NCI-H748 treated with DMSO at 0.1 percent for 48 hours (cell line): ENCODE measurements at regions not wholly inside any gene's neighbourhood (a gene's known extent, or its start where the extent isn't known, plus 50 kb on each side); places are given as distances from the start of the nearest gene placed in this dataset.
A peak's percentile ranks its signal among the peaks of the same experiment; 100 is the strongest.
"Not testable (repeated sequence)": the region's sequence is repeated elsewhere in the genome, so short reads cannot be mapped to it uniquely, and the experiment has no call there.

Experiments
- DNase-seq: peaks from one replicate; lab custom pipeline; 2025; lab: John Stamatoyannopoulos, UW

DNA sequence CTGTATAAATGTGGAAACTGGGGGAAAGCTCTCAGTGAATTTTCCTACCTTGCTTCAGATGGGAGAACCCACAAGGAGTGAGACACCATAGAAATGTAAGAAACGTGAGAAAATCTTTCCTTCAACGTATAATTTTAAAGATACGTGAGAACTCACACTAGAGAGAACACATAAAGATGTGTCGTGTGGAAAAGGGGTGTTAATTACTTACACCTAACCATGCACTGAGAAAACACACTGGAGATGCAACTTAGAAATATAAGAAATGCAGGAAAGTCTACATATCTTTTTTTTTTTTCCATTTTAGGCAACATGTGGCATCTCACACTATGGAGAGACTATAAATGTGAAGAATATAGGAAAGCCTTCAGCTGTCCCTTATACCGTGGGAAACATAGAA, 352.9 kb upstream of the NETO1 start:
- no peak for DNase-seq

DNA sequence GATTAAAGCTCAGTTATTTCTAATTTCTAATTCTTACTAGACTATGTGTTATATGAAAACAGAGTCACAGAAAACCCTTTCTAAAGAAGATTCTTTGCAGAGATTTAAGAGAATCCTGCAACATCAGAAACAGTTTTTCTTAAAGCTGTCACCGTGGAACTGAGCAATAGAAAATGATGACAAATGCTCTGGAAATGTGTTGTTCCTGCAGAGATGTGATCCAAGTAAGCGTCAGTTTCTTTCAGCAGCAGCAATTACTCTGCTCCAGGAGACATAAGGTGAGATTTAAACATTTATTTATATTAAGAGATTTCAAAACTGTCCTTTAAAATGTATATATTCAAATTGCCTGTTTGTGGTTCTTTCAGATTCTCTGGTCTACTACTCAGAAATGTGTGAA, 350.5 kb upstream of the NETO1 start:
- DNase-seq: no peak

DNA sequence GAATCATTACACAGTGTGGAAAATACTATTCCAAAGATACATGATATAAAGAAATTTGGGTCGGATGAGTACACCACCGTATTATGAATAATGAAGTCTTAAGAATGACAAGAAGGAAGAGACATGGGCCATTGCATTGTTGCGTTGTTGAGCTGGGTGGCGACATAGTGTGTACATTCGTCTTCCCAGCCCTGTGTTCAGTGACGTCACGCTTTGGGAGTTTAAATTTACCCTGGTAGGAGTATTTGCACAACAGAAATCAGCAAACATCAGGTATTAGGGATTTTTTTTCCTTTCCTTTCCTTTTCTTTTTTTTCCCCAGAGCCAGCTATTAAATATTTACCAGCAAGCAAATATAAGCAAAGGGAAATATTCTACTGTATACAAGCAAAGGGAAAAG, 347.2 kb upstream of the NETO1 start:
- DNase-seq: no peak

GRCh38 chr18:73212442-73212841, 344.7 kb upstream of the NETO1 start:
- DNase-seq: no peak

DNA sequence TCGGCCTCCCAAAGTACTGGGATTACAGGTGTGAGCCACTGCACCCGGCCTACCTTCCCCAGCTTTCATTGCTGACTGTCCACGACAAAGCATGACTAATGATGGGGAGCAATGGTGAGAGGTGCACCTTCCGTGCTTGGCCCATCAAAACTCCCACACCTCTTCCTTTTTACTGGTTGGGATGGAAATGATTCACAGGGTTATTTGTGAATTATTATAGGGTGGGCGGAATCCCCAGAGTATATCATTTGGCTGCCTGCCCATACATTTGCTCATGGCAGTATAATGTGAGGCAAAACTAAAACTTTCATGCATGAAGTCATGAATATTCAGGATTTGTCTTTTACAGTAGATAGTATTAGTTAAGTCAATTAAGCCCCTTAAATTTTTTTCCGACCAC, 334.2 kb upstream of the NETO1 start:
- DNase-seq: no peak

GRCh38 chr18:73199151-73199550, 331.4 kb upstream of the NETO1 start:
- no peak for DNase-seq

DNA sequence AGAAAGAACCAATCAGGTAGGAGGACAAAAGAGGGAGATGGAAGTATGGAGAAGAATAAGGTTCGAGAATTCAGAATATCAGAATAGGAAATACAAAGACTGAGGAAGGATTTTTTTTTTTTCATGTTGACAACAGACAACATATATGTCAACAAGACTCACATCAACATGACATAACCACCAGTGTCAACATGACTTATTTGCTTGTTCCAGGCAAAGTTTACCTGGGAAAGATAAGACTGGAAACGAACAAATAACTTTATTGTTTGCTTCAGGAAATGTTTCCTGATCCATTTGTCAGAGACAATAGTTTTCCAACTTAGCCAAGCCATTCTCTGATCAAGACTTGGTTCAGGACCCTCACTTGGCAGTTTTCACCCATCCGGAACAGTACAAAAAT, 321.9 kb upstream of the NETO1 start:
- DNase-seq: no peak

- no peak for DNase-seq
These were observed 300.4 kb upstream of the NETO1 start for GRCh38 chr18:73168236-73168635.

DNA sequence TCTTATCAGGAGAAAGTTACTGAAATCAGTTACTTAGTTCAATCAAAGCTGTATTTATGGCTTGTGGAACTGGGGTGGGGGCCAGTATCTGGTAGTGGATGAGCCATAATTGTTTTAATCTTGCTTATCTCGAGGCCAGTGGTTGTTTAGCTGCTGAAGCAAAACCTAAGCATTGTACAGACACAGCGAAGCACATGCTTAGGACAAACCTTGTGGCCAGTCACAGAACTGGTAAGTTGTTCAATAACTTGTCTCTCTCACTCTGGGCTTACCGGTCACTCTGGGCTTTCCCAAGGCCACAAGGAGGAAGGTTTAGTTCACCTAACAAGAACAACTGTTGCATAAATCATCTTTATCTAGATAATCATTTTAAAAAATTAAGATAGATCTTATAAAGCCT, 296.6 kb upstream of the NETO1 start:
- DNase-seq: no peak

GRCh38 chr18:73163236-73163635, 295.4 kb upstream of the NETO1 start:
- no peak for DNase-seq

DNA sequence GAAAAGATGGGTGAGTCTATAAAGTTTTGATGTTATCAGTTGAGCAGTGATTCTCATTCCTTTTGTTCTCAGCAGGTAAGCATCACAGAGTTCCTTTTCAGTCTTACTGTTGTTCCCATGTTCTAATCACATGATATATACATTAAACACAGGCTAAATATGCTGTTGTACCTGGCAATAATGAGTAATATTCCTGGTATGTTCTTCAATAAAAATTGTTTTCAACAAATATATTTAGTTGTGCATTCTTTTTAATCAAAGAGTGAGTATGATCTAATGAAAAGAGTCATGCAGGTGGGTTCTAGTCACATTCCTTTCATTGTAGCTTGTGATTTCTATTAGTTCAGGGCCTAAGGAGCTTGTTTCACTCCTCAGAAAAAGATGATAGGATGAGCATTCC, 288.3 kb upstream of the NETO1 start:
- DNase-seq: no peak

DNA sequence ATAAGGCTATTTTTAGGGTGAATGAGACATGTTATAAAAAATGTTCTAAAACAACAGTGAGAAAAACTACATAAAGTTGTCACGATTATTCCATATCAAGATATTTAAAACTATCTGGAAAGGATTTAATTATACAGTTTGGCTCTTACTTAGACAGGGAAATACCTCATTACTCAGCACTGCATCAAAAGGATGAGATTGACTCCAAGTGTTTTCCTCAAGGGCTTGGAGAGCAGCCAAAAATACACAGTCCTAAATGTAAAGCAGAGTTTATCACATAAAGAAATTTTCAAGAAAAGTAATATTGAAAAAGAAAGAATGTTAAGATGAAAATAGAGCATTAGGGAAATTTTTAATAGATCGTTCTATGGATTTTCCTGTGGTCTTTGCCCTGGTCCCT, 285.5 kb upstream of the NETO1 start:
- DNase-seq: no peak

- no peak for DNase-seq
These were observed 283.3 kb upstream of the NETO1 start for GRCh38 chr18:73151086-73151485.

GRCh38 chr18:73150199-73150598, 282.4 kb upstream of the NETO1 start:
- DNase-seq: no peak

DNA sequence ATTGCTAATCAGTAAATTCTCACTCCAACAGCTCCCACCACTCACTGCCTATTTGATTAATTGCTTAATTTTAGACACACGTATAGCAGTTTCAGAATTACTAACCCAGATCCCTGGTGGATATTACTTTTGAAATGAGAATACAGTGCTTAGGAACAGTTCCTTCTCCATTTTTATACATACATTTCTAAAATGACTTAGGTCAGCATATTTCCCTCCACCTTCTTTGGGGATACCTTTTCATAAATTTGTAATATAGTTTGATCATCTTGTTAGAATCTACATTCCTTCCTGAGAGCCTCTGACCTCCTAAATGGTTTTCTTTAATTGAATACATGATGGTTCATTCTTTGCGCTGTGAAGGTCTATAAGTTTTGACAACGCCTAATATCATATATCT, 279.8 kb upstream of the NETO1 start:
- no peak for DNase-seq

- DNase-seq: no peak
These were observed 276.2 kb upstream of the NETO1 start for GRCh38 chr18:73144030-73144429.

GRCh38 chr18:73136134-73136533, 268.3 kb upstream of the NETO1 start:
- DNase-seq: peak; percentile 21

- no peak for DNase-seq
These were observed 256.4 kb upstream of the NETO1 start for GRCh38 chr18:73124175-73124574.

GRCh38 chr18:73121207-73121606, 253.4 kb upstream of the NETO1 start:
- DNase-seq: no peak

- no peak for DNase-seq
These were observed 252.8 kb upstream of the NETO1 start for GRCh38 chr18:73120626-73121025.

GRCh38 chr18:73119574-73119973, 251.8 kb upstream of the NETO1 start:
- DNase-seq: no peak

DNA sequence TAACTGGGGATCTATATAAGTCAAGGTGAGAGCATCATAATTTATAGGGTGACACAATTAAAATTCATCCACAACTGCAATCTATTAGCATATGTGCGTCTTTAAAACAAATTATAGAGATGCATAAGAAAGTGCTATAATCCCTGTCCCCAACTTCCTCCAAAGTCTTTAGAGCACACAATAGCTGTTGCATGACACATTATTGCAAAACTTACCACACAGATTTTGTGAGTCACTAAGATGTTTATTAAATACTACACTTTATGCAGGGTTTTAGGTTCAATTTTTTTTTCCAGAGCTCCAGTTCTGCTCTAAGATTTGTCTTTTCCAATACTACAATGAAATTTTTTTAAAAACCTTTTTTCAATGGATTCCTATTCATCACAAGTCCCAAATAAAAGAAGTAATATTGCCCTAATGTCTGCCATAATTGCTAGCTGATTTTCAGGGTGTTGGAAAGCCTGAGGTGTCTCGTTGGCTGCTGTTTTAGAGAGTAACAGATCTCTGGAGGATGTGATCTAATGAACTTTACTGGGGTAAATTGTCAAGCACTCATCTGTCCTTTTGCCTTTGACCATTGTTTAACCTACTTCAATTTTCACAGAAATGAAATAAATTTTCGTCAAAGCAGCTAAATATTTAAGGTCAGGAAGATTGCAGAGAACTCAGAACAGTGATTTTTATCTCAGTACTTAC, 250.5 kb upstream of the NETO1 start:
- DNase-seq: no peak

DNA sequence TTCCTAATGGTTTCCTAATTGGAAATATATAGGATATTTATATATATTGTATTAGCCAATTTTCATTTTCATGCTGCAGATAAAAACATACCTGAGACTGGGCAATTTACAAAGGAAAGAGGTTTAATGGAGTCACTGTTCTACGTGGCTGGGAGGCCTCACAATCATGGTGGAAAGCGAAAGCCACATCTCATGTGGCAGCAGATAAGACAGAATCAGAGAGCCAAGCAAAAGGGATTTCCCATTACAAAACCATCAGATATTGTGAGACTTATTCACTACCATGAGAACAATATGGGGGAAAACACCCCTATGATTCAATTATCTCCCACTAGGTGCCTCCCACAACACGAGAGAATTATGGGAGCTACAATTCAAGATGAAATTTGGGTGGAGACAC, 242.5 kb upstream of the NETO1 start:
- DNase-seq: no peak

GRCh38 chr18:73101977-73102376, 234.2 kb upstream of the NETO1 start:
- DNase-seq: no peak

- DNase-seq: not testable (repeated sequence)
These were observed 233.7 kb upstream of the NETO1 start for GRCh38 chr18:73101491-73101890.
